CD14-positive monocyte (primary cell): ENCODE measurements at regions not wholly inside any gene's neighbourhood (a gene's known extent, or its start where the extent isn't known, plus 50 kb on each side); places are given as distances from the start of the nearest gene placed in this dataset.

Source experiments
- DNase-seq, 3 donors: peaks; one replicate each; pipeline ENCODE4 v3.0.0-alpha.2; 2011 to 2022
- H2AFZ ChIP-seq: 2 replicates; pipeline ENCODE4 v1.6.0; 2012; ENCODE audit warnings: mild to moderate bottlenecking, low read depth, low read length, inconsistent platforms; ENCODE audit not compliant: insufficient read depth, poor library complexity, severe bottlenecking
- H3K27ac ChIP-seq, 2 donors: 1 replicate in 1 of 2; 2 replicates in 1 of 2; pipeline ENCODE4 v1.5.1; 2012 to 2013; ENCODE audit warnings: low read length in 2 of 2, control low read depth in 1 of 2, inconsistent platforms in 1 of 2, low read depth in 1 of 2, mild to moderate bottlenecking in 1 of 2
- H3K27me3 ChIP-seq, 2 donors: one replicate each; pipeline versions ENCODE4 v1.6.0 to v1.6.1; 2011 to 2013; ENCODE audit warnings: low read length in 2 of 2; ENCODE audit not compliant: control insufficient read depth in 2 of 2, insufficient read depth in 2 of 2
- H3K36me3 ChIP-seq, 2 donors: replicated peaks in 1 of 2; 1 replicate in 1 of 2; 2 replicates in 1 of 2; pipeline versions ENCODE4 v1.5.1 to v1.6.1; 2012 to 2013; ENCODE audit warnings: low read length in 2 of 2, control low read depth in 1 of 2, inconsistent platforms in 1 of 2, mild to moderate bottlenecking in 1 of 2; ENCODE audit not compliant: insufficient read depth in 2 of 2, control insufficient read depth in 1 of 2
- H3K4me1 ChIP-seq, 2 donors: 1 replicate in 1 of 2; 2 replicates in 1 of 2; pipeline versions ENCODE4 v1.5.1 to v1.6.1; 2012 to 2013; ENCODE audit warnings: low read length in 2 of 2, control low read depth in 1 of 2, inconsistent platforms in 1 of 2, mild to moderate bottlenecking in 1 of 2, moderate library complexity in 1 of 2; ENCODE audit not compliant: insufficient read depth in 2 of 2, control insufficient read depth in 1 of 2
- H3K4me2 ChIP-seq: replicated peaks from 2 replicates; pipeline ENCODE3; 2012; ENCODE audit warnings: low read length, moderate library complexity, mild to moderate bottlenecking; ENCODE audit not compliant: poor library complexity, severe bottlenecking; ENCODE audit errors: extremely low read depth
- H3K4me3 ChIP-seq, 3 experiments: fragments of 200-600 bp in 1 of 3; sonication (generic) in 1 of 3; replicated peaks in 1 of 3; 1 replicate in 2 of 3; 2 replicates in 1 of 3; pipeline ENCODE4 v1.5.1; 2011 to 2013; ENCODE audit warnings: low read length in 3 of 3, mild to moderate bottlenecking in 3 of 3, control low read depth in 2 of 3, low read depth in 2 of 3, inconsistent platforms in 1 of 3, moderate library complexity in 1 of 3
- H3K79me2 ChIP-seq: 2 replicates; pipeline ENCODE4 v1.6.0; 2012; ENCODE audit warnings: mild to moderate bottlenecking, control low read depth, inconsistent platforms, low read length, moderate library complexity; ENCODE audit not compliant: insufficient read depth
- H3K9ac ChIP-seq: 2 replicates; pipeline ENCODE4 v1.6.0; 2017; ENCODE audit warnings: low read length, mild to moderate bottlenecking; ENCODE audit not compliant: insufficient read depth, poor library complexity, severe bottlenecking
- H3K9me3 ChIP-seq, 2 donors: replicated peaks in 1 of 2; 1 replicate in 1 of 2; 2 replicates in 1 of 2; pipeline versions ENCODE4 v1.5.1 to v1.6.1; 2012 to 2013; ENCODE audit warnings: low read length in 2 of 2, control low read depth in 1 of 2; ENCODE audit not compliant: control insufficient read depth in 1 of 2, insufficient read depth in 1 of 2
- H4K20me1 ChIP-seq: 2 replicates; pipeline ENCODE4 v1.6.0; 2012; ENCODE audit warnings: mild to moderate bottlenecking, low read length, control low read depth, moderate library complexity; ENCODE audit not compliant: insufficient read depth
- H3K27ac Mint-ChIP-seq, 7 donors: one replicate each; pipeline ENCODE4 v1.8.0; 2020; ENCODE audit warnings: mild to moderate bottlenecking in 7 of 7, mixed read lengths in 7 of 7, moderate library complexity in 6 of 7, inconsistent platforms in 2 of 7
- H3K27me3 Mint-ChIP-seq, 3 donors: one replicate each; pipeline ENCODE4 v1.8.0; 2021 to 2022; ENCODE audit warnings: low read depth in 3 of 3, mild to moderate bottlenecking in 3 of 3, mixed read lengths in 3 of 3, moderate library complexity in 3 of 3, inconsistent platforms in 1 of 3
- H3K36me3 Mint-ChIP-seq, 2 donors: one replicate each; pipeline ENCODE4 v1.8.0; 2020; ENCODE audit warnings: mixed read lengths in 2 of 2, inconsistent platforms in 1 of 2, mild to moderate bottlenecking in 1 of 2
- H3K4me1 Mint-ChIP-seq: one replicate; pipeline ENCODE4 v1.8.0; 2020; ENCODE audit warnings: mild to moderate bottlenecking, mixed read lengths
- H3K4me3 Mint-ChIP-seq, 2 donors: one replicate each; pipeline ENCODE4 v1.8.0; 2020; ENCODE audit warnings: mild to moderate bottlenecking in 2 of 2, mixed read lengths in 2 of 2, moderate library complexity in 1 of 2
- H3K9me3 Mint-ChIP-seq, 7 donors: one replicate each; pipeline ENCODE4 v1.8.0; 2020 to 2022; ENCODE audit warnings: mixed read lengths in 7 of 7, mild to moderate bottlenecking in 6 of 7, moderate library complexity in 6 of 7, inconsistent platforms in 2 of 7
- WGBS: methylation state at CpG from one replicate; pipeline ENCODE4 v1.1.5; 2013; ENCODE audit warnings: missing lambda C conversion rate; ENCODE audit not compliant: insufficient coverage; 5-methylcytosine and 5-hydroxymethylcytosine counted together
- intact Hi-C, 2 donors: fragments of 100-400 bp; cut with micrococcal nuclease; formaldehyde crosslinking; loops; one replicate each; pipeline versions ENCODE4 v1.15.0 to v1.15.1; 2023
- TF ChIP-seq, protein P1 (sequence below): fragments of 200-600 bp; IDR thresholded peaks from one replicate; pipeline ENCODE4 v1.8.0; 2022; ENCODE audit warnings: antibody characterized with exemption, mild to moderate bottlenecking

- Histone ChIP-seq H3K27me3 (no peaks in the 10 kb centered on the region), H4K20me1 (no peaks in the 10 kb centered on the region), H2AFZ (no peak overlapping the region), H3K27ac (no peak overlapping the region), H3K36me3 (no peaks in the 10 kb centered on the region), H3K9ac (no peak overlapping the region), H3K4me2 (no peak overlapping the region), H3K4me3 (no peak overlapping the region), H3K9me3 (no peaks in the 10 kb centered on the region), H3K4me1 (no peaks in the 10 kb centered on the region), H3K79me2 (no peaks in the 10 kb centered on the region)
- Mint-ChIP-seq H3K4me1 (peaks cover 2% of the 10 kb centered on the region), H3K27me3 (peaks cover 5 to 7% (median 6%) of the 10 kb centered on the region in 3 donors), H3K4me3 (no peak overlapping the region), H3K36me3 (no peaks in the 10 kb centered on the region), H3K27ac (no peak overlapping the region), H3K9me3 (peaks cover 0 to 12% (median 0%) of the 10 kb centered on the region in 7 donors)
- intact Hi-C loops = no loop called here
- no peak for DNase-seq
- 100% methylated on average over 1 of the region's 2 CpGs for WGBS
- TF ChIP-seq, protein P1, sequence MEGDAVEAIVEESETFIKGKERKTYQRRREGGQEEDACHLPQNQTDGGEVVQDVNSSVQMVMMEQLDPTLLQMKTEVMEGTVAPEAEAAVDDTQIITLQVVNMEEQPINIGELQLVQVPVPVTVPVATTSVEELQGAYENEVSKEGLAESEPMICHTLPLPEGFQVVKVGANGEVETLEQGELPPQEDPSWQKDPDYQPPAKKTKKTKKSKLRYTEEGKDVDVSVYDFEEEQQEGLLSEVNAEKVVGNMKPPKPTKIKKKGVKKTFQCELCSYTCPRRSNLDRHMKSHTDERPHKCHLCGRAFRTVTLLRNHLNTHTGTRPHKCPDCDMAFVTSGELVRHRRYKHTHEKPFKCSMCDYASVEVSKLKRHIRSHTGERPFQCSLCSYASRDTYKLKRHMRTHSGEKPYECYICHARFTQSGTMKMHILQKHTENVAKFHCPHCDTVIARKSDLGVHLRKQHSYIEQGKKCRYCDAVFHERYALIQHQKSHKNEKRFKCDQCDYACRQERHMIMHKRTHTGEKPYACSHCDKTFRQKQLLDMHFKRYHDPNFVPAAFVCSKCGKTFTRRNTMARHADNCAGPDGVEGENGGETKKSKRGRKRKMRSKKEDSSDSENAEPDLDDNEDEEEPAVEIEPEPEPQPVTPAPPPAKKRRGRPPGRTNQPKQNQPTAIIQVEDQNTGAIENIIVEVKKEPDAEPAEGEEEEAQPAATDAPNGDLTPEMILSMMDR = no peak
These were observed 456.9 kb downstream of the BCOR start for GRCh38 chrX:39640866-39641265.

GRCh38 chrX:39642071-39642470 lies 455.7 kb downstream of the BCOR start:
- peaks cover 0 to 12% (median 2%) of the 10 kb centered on the region in 7 donors for H3K9me3 Mint-ChIP-seq
- H3K36me3 Mint-ChIP-seq = no peaks in the 10 kb centered on the region

More at GRCh38 chrX:39642071-39642470, 455.7 kb downstream of the BCOR start:
- intact Hi-C loops = no loop called here
- Histone ChIP-seq H2AFZ (no peak overlapping the region), H3K79me2 (no peaks in the 10 kb centered on the region), H3K4me1 (no peaks in the 10 kb centered on the region), H3K27ac (no peak overlapping the region), H3K27me3 (no peaks in the 10 kb centered on the region), H4K20me1 (no peaks in the 10 kb centered on the region), H3K9me3 (no peaks in the 10 kb centered on the region), H3K4me3 (no peak overlapping the region), H3K9ac (no peak overlapping the region), H3K4me2 (no peak overlapping the region), H3K36me3 (no peaks in the 10 kb centered on the region)
- Mint-ChIP-seq H3K4me1 (peaks cover 2% of the 10 kb centered on the region), H3K27me3 (peaks cover 5 to 7% (median 6%) of the 10 kb centered on the region in 3 donors), H3K27ac (no peak overlapping the region), H3K4me3 (no peak overlapping the region)
- WGBS = no CpG with 5 or more reads among the region's 10 CpGs
- TF ChIP-seq, protein P1 = no peak
- no peak for DNase-seq
